ENCODE measurements at regions not wholly inside any gene's neighbourhood (a gene's known extent, or its start where the extent isn't known, plus 50 kb on each side); places are given as distances from the start of the nearest gene placed in this dataset.

- TF ChIP-seq, protein P1, sequence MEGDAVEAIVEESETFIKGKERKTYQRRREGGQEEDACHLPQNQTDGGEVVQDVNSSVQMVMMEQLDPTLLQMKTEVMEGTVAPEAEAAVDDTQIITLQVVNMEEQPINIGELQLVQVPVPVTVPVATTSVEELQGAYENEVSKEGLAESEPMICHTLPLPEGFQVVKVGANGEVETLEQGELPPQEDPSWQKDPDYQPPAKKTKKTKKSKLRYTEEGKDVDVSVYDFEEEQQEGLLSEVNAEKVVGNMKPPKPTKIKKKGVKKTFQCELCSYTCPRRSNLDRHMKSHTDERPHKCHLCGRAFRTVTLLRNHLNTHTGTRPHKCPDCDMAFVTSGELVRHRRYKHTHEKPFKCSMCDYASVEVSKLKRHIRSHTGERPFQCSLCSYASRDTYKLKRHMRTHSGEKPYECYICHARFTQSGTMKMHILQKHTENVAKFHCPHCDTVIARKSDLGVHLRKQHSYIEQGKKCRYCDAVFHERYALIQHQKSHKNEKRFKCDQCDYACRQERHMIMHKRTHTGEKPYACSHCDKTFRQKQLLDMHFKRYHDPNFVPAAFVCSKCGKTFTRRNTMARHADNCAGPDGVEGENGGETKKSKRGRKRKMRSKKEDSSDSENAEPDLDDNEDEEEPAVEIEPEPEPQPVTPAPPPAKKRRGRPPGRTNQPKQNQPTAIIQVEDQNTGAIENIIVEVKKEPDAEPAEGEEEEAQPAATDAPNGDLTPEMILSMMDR (IDR thresholded peaks at IDR 0.05; ENCODE audit: insufficient read depth, low read depth, low read length) = no peak
- no peak overlapping the region for H3K4me3 ChIP-seq (ENCODE audit: low read depth, low read length)
- no peak for DNase-seq (ENCODE audit: low read depth)
Measured at GRCh38 chr1:57761628-57762027, 337.8 kb upstream of the DAB1 start.

- TF ChIP-seq, protein P1 (IDR thresholded peaks at IDR 0.05; ENCODE audit: insufficient read depth, low read depth, low read length) = no peak
- no peak for DNase-seq (ENCODE audit: low read depth)
- no peak overlapping the region for H3K4me3 ChIP-seq (ENCODE audit: low read depth, low read length)
Measured at GRCh38 chr1:57752843-57753242, 329.0 kb upstream of the DAB1 start.

- no peak overlapping the region for H3K4me3 ChIP-seq (ENCODE audit: low read depth, low read length)
- no peak for DNase-seq (ENCODE audit: low read depth)
- TF ChIP-seq, protein P1 (IDR thresholded peaks at IDR 0.05; ENCODE audit: insufficient read depth, low read depth, low read length) = no peak
Measured at GRCh38 chr1:57748719-57749118, 324.9 kb upstream of the DAB1 start.

- TF ChIP-seq, protein P1 (IDR thresholded peaks at IDR 0.05; ENCODE audit: insufficient read depth, low read depth, low read length) = no peak
- no peak for DNase-seq (ENCODE audit: low read depth)
- no peak overlapping the region for H3K4me3 ChIP-seq (ENCODE audit: low read depth, low read length)
Measured at GRCh38 chr1:57747818-57748217, 324.0 kb upstream of the DAB1 start.

GRCh38 chr1:57741521-57741920, 317.7 kb upstream of the DAB1 start:
- H3K4me3 ChIP-seq (ENCODE audit: low read depth, low read length) = no peak overlapping the region
- no peak for DNase-seq (ENCODE audit: low read depth)
- TF ChIP-seq, protein P1 (IDR thresholded peaks at IDR 0.05; ENCODE audit: insufficient read depth, low read depth, low read length) = no peak

GRCh38 chr1:57736940-57737339, 313.1 kb upstream of the DAB1 start:
- TF ChIP-seq, protein P1 (IDR thresholded peaks at IDR 0.05; ENCODE audit: insufficient read depth, low read depth, low read length) = no peak

GRCh38 chr1:57729181-57729580, 305.3 kb upstream of the DAB1 start:
- no peak for DNase-seq (ENCODE audit: low read depth)
- TF ChIP-seq, protein P1 (IDR thresholded peaks at IDR 0.05; ENCODE audit: insufficient read depth, low read depth, low read length) = no peak
- no peak overlapping the region for H3K4me3 ChIP-seq (ENCODE audit: low read depth, low read length)

More at GRCh38 chr1:57736940-57737339, 313.1 kb upstream of the DAB1 start:
- H3K4me3 ChIP-seq (ENCODE audit: low read depth, low read length) = no peak overlapping the region
- DNase-seq (ENCODE audit: low read depth) = no peak

Measured in fibroblast of villous mesenchyme (primary cell).